Spinal cord (tissue), 9 donors: ENCODE measurements at regions not wholly inside any gene's neighbourhood (a gene's known extent, or its start where the extent isn't known, plus 50 kb on each side); places are given as distances from the start of the nearest gene placed in this dataset.
A peak's percentile ranks its signal among the peaks of the same experiment; 100 is the strongest.

Experiments
- DNase-seq, 6 donors: peaks; one replicate each; pipeline versions ENCODE4 v3.0.0 to v3.0.0-alpha.2; 2013 to 2015; ENCODE audit warnings: low spot score in 6 of 6, low read depth in 4 of 6
- H3K27ac ChIP-seq: one replicate; pipeline ENCODE4 v1.5.1; 2013; ENCODE audit warnings: low read depth, low read length, control low read depth
- H3K27me3 ChIP-seq: one replicate; pipeline ENCODE4 v1.6.1; 2013; ENCODE audit warnings: low read length; ENCODE audit not compliant: control insufficient read depth, insufficient read depth
- H3K36me3 ChIP-seq: one replicate; pipeline ENCODE4 v1.6.1; 2013; ENCODE audit warnings: low read length; ENCODE audit not compliant: control insufficient read depth, insufficient read depth
- H3K4me1 ChIP-seq: one replicate; pipeline ENCODE4 v1.6.1; 2013; ENCODE audit warnings: low read length; ENCODE audit not compliant: control insufficient read depth, insufficient read depth
- H3K4me3 ChIP-seq: one replicate; pipeline ENCODE4 v1.5.1; 2013; ENCODE audit warnings: low read depth, low read length, control low read depth
- H3K9me3 ChIP-seq: one replicate; pipeline ENCODE4 v1.6.1; 2013; ENCODE audit warnings: low read length; ENCODE audit not compliant: control insufficient read depth, insufficient read depth
- WGBS: methylation state at CpG from one replicate; pipeline ENCODE4 v1.1.5; 2013; ENCODE audit warnings: missing lambda C conversion rate; ENCODE audit not compliant: insufficient coverage; 5-methylcytosine and 5-hydroxymethylcytosine counted together
- donor health status: healthy.

DNA sequence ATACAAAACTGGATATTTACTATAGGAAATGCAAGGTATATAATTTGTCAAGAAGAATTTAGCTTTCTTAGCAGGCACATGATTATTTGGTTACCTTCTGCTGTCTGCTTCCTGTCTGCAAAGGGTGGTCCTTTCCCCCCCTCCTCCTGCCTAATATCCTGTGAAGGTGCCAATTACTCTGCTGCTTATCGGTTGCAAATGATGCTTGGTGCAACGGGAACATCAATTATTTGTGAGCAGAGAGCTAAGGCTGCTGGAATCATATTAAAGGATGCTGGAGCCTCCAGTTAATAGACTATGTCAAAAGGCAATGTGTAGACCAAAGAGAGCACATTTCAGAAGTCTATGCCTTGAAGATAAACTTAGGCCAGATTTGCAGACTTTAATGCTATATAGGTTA is 443.7 kb upstream of the ONECUT1 start:
- Histone ChIP-seq H3K36me3 (no peaks in the 10 kb centered on the region), H3K4me1 (no peaks in the 10 kb centered on the region)
- 31% methylated on average over 2 of the region's 2 CpGs for WGBS

DNA sequence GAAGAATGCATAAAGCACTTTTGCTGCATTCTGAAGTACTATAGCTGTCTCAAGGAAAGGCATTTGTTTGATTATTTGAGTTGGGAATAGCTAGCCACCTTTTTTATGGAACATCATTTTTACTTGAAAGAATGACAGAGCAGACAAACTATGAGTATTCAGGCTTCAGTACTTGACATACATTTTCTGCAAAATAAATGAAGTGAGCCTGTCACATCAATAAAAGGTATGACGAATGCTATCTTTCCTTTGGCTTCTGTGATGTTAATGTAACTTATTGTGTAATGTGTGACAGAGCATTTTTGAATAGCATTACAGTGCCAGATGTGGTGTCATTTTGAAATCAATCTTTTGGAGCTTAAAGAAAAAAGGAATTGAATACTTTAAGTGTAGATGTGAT is 440.3 kb upstream of the ONECUT1 start:
- Histone ChIP-seq H3K9me3 (no peaks in the 10 kb centered on the region), H3K4me1 (no peaks in the 10 kb centered on the region), H3K4me3 (no peak overlapping the region), H3K36me3 (no peaks in the 10 kb centered on the region), H3K27me3 (no peaks in the 10 kb centered on the region), H3K27ac (no peak overlapping the region)
- peak in 1 of 6 donors; percentile 24 for DNase-seq
- WGBS = no CpG with 5 or more reads among the region's 1 CpG

More for the DNA sequence above, 443.7 kb upstream of the ONECUT1 start:
- Histone ChIP-seq H3K4me3 (no peak overlapping the region), H3K9me3 (no peaks in the 10 kb centered on the region), H3K27me3 (no peaks in the 10 kb centered on the region), H3K27ac (no peak overlapping the region)
- peak in 1 of 6 donors; percentile 68 for DNase-seq

DNA sequence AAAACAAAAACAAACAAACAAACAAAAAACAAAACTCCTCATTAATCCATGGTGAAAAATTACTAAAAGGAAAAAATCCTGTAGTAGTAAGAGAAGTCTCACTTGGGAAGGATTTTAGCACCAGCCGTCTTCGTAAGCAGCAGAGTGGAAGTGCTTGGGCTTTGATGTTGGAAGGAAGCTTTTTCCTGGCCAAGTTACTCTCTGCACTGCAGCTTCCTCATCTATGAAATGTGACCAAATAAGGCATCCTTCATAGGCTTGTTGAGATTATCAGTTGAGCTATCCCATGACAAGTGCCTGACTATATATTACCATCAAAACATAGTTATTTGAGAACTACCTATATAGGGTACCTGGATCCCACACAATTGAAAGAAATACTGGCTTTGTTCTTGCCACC is 436.4 kb upstream of the ONECUT1 start:
- Histone ChIP-seq H3K9me3 (no peaks in the 10 kb centered on the region), H3K27me3 (no peaks in the 10 kb centered on the region), H3K4me1 (no peaks in the 10 kb centered on the region), H3K27ac (no peak overlapping the region), H3K36me3 (no peaks in the 10 kb centered on the region), H3K4me3 (no peak overlapping the region)
- no peak for DNase-seq
- WGBS = 83% methylated on average over 2 of the region's 2 CpGs

DNA sequence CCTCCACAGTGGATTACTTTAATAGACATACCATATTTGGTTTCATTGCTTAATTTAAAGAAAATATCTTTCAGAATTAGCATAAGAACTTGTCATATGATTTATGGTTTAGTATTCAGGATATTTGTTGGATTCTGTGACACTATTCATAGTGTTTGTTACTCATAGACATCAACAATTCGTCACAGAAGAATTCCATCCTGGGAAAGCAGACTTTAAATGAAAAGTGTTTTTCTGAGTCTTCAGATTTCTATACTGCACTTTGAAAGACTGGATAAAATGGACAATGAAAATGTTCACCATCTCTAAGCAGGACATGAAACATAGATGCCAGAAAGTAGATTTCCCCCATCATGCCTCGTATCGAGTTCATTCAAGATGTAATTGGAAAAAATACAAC is 435.6 kb upstream of the ONECUT1 start:
- no peak for DNase-seq
- no peaks in the 10 kb centered on the region for H3K9me3 ChIP-seq
- no peaks in the 10 kb centered on the region for H3K36me3 ChIP-seq
- no peak overlapping the region for H3K4me3 ChIP-seq
- WGBS = no CpG with 5 or more reads among the region's 3 CpGs
- H3K27ac ChIP-seq = no peak overlapping the region
- H3K4me1 ChIP-seq = no peaks in the 10 kb centered on the region
- no peaks in the 10 kb centered on the region for H3K27me3 ChIP-seq

DNA sequence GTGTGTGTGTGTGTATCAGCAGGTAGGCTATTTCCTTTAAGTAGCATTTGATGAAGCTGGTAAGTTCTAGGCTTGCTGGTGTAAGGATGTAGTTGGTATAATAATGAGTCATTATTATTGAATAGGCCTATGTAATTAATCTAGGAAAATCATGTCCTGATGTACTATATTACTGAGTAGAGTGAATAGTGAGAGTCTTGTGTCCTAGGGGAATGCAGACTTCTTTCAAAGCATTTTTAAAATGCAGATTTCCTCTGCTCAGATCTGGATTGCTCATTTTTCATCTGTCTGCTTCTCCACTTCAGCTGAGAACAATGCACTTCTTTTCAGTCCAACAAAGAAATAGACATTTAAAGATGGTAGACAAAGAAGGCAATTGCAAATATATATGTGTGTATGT is 434.2 kb upstream of the ONECUT1 start:
- no peak overlapping the region for H3K4me3 ChIP-seq
- no peak overlapping the region for H3K27ac ChIP-seq
- no peaks in the 10 kb centered on the region for H3K4me1 ChIP-seq
- peak in 1 of 6 donors; percentile 22 for DNase-seq
- H3K9me3 ChIP-seq = no peaks in the 10 kb centered on the region
- no peaks in the 10 kb centered on the region for H3K36me3 ChIP-seq
- no peaks in the 10 kb centered on the region for H3K27me3 ChIP-seq

DNA sequence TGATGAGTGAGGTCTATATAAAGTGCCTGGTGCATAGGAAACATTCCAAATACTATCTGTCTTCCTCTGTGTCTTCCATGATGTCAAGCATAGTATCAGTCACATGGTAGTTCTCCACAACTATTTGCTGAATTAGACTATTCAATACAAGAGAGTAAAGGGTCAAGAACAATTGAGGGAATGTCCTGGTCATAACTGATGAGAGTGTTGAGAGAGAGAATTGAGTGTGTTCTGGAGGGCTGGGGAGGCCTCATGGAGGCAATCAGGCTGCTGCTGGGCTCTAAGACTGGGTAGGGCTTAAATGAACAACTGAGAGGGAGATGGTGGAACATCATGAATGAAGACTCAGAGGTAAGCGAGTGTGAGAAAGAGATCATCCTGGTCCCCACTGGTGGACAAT is 433.7 kb upstream of the ONECUT1 start:
- H3K4me1 ChIP-seq = no peaks in the 10 kb centered on the region
- no peaks in the 10 kb centered on the region for H3K9me3 ChIP-seq
- no peak overlapping the region for H3K4me3 ChIP-seq
- no peaks in the 10 kb centered on the region for H3K36me3 ChIP-seq
- no peaks in the 10 kb centered on the region for H3K27me3 ChIP-seq
- H3K27ac ChIP-seq = no peak overlapping the region
- no peak for DNase-seq
- no CpG with 5 or more reads among the region's 1 CpG for WGBS

DNA sequence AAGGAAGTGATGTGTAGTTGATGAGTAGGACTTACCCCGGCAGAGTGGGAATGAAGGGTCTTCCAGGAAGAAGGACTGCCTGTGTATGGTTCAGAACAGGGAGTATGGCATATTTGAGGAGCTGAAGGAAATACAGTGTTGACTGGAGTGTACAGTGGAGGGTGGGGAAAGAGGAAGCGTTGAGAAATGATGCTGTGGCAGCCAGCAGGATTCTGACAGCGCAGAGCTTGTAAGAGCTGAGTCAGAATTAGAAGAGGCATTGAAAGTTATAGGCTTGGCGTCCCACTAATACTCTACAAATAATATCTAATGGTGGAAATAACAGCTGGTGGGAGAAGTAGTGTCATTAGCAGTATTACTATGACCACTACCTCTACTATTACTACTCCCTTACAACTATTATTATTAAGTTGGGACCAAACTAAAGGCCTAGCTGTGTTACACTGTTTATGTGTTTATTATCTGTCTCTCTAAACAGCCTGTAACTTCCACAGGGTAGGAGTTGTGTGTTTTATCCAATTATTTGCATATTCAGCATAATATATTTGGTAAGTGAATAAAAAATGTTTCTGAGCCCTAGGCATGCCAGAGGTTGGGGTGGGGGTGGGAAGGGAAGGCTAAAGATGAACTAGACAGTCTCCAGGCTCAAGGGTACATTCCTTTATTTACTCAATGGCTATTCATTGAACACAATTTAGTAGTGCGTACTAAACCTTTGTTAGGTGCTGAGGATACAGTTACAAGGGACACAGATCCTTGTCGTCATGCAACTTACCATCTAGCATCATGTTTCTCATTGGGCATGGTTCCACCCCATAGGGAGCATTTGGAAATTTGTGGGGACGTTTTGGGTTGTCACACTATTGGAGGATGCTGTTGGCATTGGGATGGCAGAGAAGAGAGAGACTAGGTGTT is 428.8 kb upstream of the ONECUT1 start:
- no peak overlapping the region for H3K27ac ChIP-seq
- no peak for DNase-seq
- H3K36me3 ChIP-seq = no peaks in the 10 kb centered on the region
- no peaks in the 10 kb centered on the region for H3K9me3 ChIP-seq
- WGBS = 88% methylated on average over 2 of the region's 7 CpGs
- H3K27me3 ChIP-seq = no peaks in the 10 kb centered on the region
- H3K4me3 ChIP-seq = no peak overlapping the region
- H3K4me1 ChIP-seq = no peaks in the 10 kb centered on the region

DNA sequence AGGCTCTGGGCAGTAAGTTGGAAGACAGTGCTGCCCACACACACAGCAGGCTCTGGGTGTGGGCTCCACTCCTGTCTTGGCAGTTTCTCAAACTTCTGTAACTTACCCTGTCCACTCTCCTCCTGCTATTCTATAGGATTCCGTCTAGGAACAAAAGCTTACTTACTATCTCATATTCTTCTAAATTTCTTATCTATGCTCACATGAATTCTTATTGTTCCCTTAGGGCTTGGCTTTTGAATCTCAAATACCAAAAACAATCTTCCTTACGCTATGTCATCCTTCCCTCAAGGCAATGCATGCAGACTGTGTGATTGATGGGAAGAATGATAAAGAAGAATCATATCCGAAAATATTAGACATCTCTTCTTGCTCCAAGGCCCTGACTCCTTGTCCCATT is 425.9 kb upstream of the ONECUT1 start:
- DNase-seq = no peak
- Histone ChIP-seq H3K36me3 (no peaks in the 10 kb centered on the region), H3K4me3 (no peak overlapping the region), H3K27ac (no peak overlapping the region), H3K4me1 (no peaks in the 10 kb centered on the region), H3K9me3 (no peaks in the 10 kb centered on the region), H3K27me3 (no peaks in the 10 kb centered on the region)
- WGBS = 80% methylated on average over 1 of the region's 3 CpGs

DNA sequence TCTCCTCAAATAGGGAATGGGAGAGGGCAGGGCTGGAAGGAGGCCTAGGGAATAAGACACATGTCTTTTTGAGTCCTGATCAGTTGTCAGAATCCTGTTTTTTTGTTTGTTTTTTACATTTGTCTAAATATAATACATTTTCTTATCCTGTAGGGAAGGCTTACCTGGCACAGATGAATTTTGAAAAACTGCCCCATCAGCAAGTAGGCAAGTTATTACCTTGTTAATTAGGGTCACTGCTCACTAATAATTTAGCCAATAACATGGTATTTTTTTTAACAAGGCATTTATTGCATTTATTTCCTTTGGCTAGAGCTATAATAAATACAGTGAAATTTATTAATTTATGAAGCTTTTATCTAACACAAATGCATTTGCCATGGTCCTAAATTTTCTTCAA is 423.2 kb upstream of the ONECUT1 start:
- DNase-seq = no peak
- Histone ChIP-seq H3K27me3 (no peaks in the 10 kb centered on the region), H3K36me3 (no peaks in the 10 kb centered on the region), H3K4me1 (no peaks in the 10 kb centered on the region), H3K27ac (no peak overlapping the region), H3K4me3 (no peak overlapping the region), H3K9me3 (no peaks in the 10 kb centered on the region)

DNA sequence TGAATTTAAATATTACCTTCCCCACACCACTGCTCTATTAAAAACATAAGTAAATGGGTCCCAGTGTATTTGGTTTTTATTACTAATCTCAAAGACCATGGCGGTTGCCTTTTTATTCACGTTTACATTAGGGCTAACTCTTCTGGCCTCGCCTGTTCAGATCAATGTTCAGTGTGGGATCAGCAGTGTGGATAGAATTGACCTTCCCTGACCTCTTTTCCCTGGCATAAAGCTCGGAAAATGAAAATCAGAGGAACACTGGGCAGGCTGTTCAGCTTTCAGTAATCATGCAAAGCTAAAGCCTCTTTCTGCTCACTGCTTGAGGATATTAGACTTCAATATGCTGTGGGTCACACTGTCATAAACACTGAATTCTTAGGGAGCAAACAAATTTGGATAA is 422.6 kb upstream of the ONECUT1 start:
- WGBS = 81% methylated on average over 4 of the region's 4 CpGs
- Histone ChIP-seq H3K27me3 (no peaks in the 10 kb centered on the region), H3K9me3 (no peaks in the 10 kb centered on the region), H3K27ac (no peak overlapping the region), H3K4me3 (no peak overlapping the region), H3K36me3 (no peaks in the 10 kb centered on the region), H3K4me1 (no peaks in the 10 kb centered on the region)
- no peak for DNase-seq
